ENCODE measurements at regions not wholly inside any gene's neighbourhood (a gene's known extent, or its start where the extent isn't known, plus 50 kb on each side); places are given as distances from the start of the nearest gene placed in this dataset.

GRCh38 chr9:75754080-75754479, 136.4 kb upstream of the PCSK5 start:
- TF ChIP-seq CTCF (IDR thresholded peaks at IDR 0.05): no peak
- TF ChIP-seq POLR2A (IDR thresholded peaks at IDR 0.05): no peak
